Putamen (tissue), 1 donor: ENCODE measurements at regions not wholly inside any gene's neighbourhood (a gene's known extent, or its start where the extent isn't known, plus 50 kb on each side); places are given as distances from the start of the nearest gene placed in this dataset.

Experiments used
- DNase-seq: peaks from one replicate; pipeline ENCODE4 v3.0.0-alpha.2; 2016; ENCODE audit warnings: low spot score

DNA sequence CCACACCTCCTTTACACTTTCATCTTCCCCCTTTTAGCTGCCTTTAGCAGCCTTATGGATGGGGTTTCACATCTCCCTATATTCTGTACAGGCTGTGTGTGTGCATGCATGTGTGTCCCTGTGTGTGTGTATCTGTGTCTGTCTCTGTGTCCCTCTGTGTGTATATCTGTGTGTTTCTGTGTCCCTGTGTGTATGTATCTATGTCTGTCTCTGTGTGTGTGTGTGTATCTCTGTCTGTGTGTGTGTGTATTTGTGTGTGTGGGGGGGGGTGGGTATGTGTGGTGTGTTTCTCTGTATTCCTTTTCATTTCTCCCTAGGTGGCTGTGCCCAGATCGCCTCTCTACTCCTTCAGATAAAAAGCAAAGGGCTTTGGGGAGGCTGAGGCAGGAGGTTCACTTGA lies 52.2 kb upstream of the CD83 start:
- DNase-seq, result no peak

DNA sequence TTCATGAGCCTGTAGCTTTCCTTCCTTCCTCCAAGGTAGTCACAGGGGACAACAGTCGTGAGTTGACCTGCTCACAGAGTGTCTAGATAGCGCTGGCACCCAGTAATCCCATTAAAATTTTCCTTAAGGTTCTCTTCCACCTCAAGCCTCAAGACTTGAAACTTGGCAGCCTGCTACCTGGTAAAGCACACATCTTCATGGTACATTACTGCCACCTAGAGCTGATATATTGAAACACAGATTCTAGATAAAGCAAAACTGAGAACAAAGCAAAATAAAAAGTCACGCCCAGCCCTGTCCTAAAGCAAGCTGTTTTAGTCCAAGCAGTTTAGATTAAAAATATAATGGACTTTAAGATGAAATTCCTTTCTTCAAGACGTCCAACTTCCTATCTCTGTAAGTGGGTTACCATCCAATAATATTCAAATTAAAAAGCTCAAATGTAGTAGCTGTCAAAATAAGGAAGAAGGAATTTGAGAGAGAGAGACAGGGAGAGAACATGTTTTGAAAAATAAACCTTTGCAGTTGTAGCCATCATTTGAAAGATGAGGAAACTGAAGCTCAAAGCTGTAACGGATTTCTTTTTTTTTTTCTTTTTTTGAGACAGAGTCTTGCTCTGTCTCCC lies 50.7 kb upstream of the CD83 start:
- DNase-seq, result peak; percentile 50

DNA sequence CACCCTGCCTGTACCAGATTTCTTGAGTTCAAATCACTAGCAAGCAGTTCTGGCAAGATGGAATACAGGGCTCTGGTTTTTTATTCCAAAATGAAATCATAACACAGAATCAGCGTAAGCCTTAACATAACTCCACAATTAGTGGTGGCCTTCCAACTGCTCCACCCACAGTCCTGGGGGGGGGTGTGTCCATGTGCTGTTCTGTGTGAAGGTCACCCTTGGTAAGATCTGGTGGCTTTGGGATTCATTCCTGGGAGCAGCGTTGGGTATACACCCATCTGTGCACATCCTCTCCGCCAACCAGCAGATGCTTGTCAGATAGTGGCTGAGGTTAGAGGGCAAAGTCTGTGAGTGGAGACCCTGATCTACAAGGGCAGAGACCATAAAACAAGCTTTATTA lies 49.9 kb upstream of the CD83 start:
- DNase-seq, result no peak
